LNCaP clone FGC (cell line): ENCODE measurements at regions not wholly inside any gene's neighbourhood (a gene's known extent, or its start where the extent isn't known, plus 50 kb on each side); places are given as distances from the start of the nearest gene placed in this dataset.

Source experiments
- DNase-seq: peaks from one replicate; pipeline ENCODE4 v3.0.0-alpha.2; 2011; ENCODE audit warnings: low read depth
- H3K4me3 ChIP-seq: 2 replicates; pipeline ENCODE4 v1.5.1; 2011; ENCODE audit warnings: mild to moderate bottlenecking, low read depth, low read length, control low read depth
- CTCF ChIP-seq: IDR thresholded peaks from 2 replicates; pipeline ENCODE4 v1.5.1; 2012; ENCODE audit warnings: mild to moderate bottlenecking; ENCODE audit not compliant: control insufficient read depth, insufficient read depth; ENCODE audit errors: extremely low read depth

GRCh38 chrX:80237072-80237471 is 183.2 kb upstream of the TENT5D start:
- DNase-seq, result no peak
- no peak overlapping the region for H3K4me3 ChIP-seq
- TF ChIP-seq CTCF, result peak; percentile 39; the same call in 1 of the 2 replicates

- DNase-seq, result no peak
- TF ChIP-seq CTCF, result peak; percentile 43
- H3K4me3 ChIP-seq, result no peak overlapping the region
These were observed 174.0 kb upstream of the TENT5D start for GRCh38 chrX:80246271-80246670.

GRCh38 chrX:80266287-80266686 is 154.0 kb upstream of the TENT5D start:
- no peak overlapping the region for H3K4me3 ChIP-seq
- no peak for DNase-seq
- no peak for TF ChIP-seq CTCF

GRCh38 chrX:80266979-80267378 is 153.3 kb upstream of the TENT5D start:
- H3K4me3 ChIP-seq, result no peak overlapping the region
- DNase-seq, result peak; percentile 44
- no peak for TF ChIP-seq CTCF

- TF ChIP-seq CTCF, result no peak
- no peak overlapping the region for H3K4me3 ChIP-seq
- no peak for DNase-seq
These were observed 152.5 kb upstream of the TENT5D start for GRCh38 chrX:80267790-80268189.

- 0 out of 2 replicates have a peak, but pooled peaks have one; percentile 13 for TF ChIP-seq CTCF
- H3K4me3 ChIP-seq, result no peak overlapping the region
- no peak for DNase-seq
These were observed 137.7 kb upstream of the TENT5D start for GRCh38 chrX:80282535-80282934.

GRCh38 chrX:80285131-80285773 is 135.0 kb upstream of the TENT5D start:
- no peak for DNase-seq
- peak; percentile 74 for TF ChIP-seq CTCF
- H3K4me3 ChIP-seq, result no peak overlapping the region
